Mesendoderm (in vitro differentiated cells): ENCODE measurements at regions not wholly inside any gene's neighbourhood (a gene's known extent, or its start where the extent isn't known, plus 50 kb on each side); places are given as distances from the start of the nearest gene placed in this dataset.

Source experiments
- DNase-seq: peaks from one replicate; pipeline ENCODE4 v3.0.0; 2013
- H2AK5ac ChIP-seq: 2 replicates; pipeline ENCODE4 v1.6.1; 2013; ENCODE audit warnings: low read length, inconsistent platforms
- H2BK120ac ChIP-seq: 2 replicates; pipeline ENCODE4 v1.6.1; 2013; ENCODE audit warnings: low read depth, mild to moderate bottlenecking, low read length, moderate library complexity, mixed read lengths
- H2BK15ac ChIP-seq: replicated peaks from 2 replicates; pipeline ENCODE4 v1.6.1; 2013; ENCODE audit warnings: low read depth, mild to moderate bottlenecking, moderate library complexity
- H2BK5ac ChIP-seq: 2 replicates; pipeline ENCODE4 v1.6.1; 2013; ENCODE audit warnings: low read length, inconsistent platforms
- H3K18ac ChIP-seq: 2 replicates; pipeline ENCODE4 v1.6.1; 2013; ENCODE audit warnings: mild to moderate bottlenecking, low read length, mixed read lengths
- H3K23ac ChIP-seq: one replicate; pipeline ENCODE4 v1.6.1; 2013; ENCODE audit warnings: low read length
- H3K27ac ChIP-seq: 2 replicates; pipeline ENCODE4 v1.5.1; 2013; ENCODE audit warnings: low read depth, mild to moderate bottlenecking, inconsistent platforms, low read length, moderate library complexity
- H3K27me3 ChIP-seq: 2 replicates; pipeline ENCODE4 v1.6.1; 2013; ENCODE audit warnings: low read length, control low read depth, mild to moderate bottlenecking, inconsistent platforms; ENCODE audit not compliant: insufficient read depth, poor library complexity
- H3K36me3 ChIP-seq: 2 replicates; pipeline ENCODE4 v1.6.1; 2013; ENCODE audit warnings: low read length, inconsistent platforms; ENCODE audit not compliant: control insufficient read depth, insufficient read depth
- H3K4ac ChIP-seq: one replicate; pipeline ENCODE4 v1.6.1; 2013; ENCODE audit warnings: low read depth, mild to moderate bottlenecking, low read length, moderate library complexity
- H3K4me1 ChIP-seq: 2 replicates; pipeline ENCODE4 v1.6.1; 2013; ENCODE audit warnings: low read depth, low read length, inconsistent platforms; ENCODE audit not compliant: control insufficient read depth
- H3K4me2 ChIP-seq: 2 replicates; pipeline ENCODE4 v1.6.1; 2013; ENCODE audit warnings: low read length
- H3K4me3 ChIP-seq: 2 replicates; pipeline ENCODE4 v1.5.1; 2013; ENCODE audit warnings: mild to moderate bottlenecking, low read length
- H3K56ac ChIP-seq: one replicate; pipeline ENCODE4 v1.6.1; 2013; ENCODE audit warnings: low read length
- H3K79me1 ChIP-seq: 2 replicates; pipeline ENCODE4 v1.6.1; 2013; ENCODE audit warnings: low read length, inconsistent platforms
- H3K79me2 ChIP-seq: 2 replicates; pipeline ENCODE4 v1.6.1; 2013; ENCODE audit warnings: mild to moderate bottlenecking, low read length; ENCODE audit not compliant: control insufficient read depth, insufficient read depth
- H3K9ac ChIP-seq: 2 replicates; pipeline ENCODE4 v1.6.1; 2013; ENCODE audit warnings: low read length, inconsistent platforms
- H4K5ac ChIP-seq: one replicate; pipeline ENCODE4 v1.6.1; 2013; ENCODE audit warnings: low read length
- H4K8ac ChIP-seq: one replicate; pipeline ENCODE4 v1.6.1; 2013; ENCODE audit warnings: low read depth, mild to moderate bottlenecking, control low read depth, low read length, moderate library complexity
- WGBS: extraction: QIAGEN DNeasy Blood & Tissue Kit; methylation state at CpG from one replicate; pipeline ENCODE4 v1.1.7; 2013; ENCODE audit warnings: low lambda C conversion rate, missing lambda C conversion rate; ENCODE audit not compliant: insufficient coverage; ENCODE audit errors: extremely low coverage; 5-methylcytosine and 5-hydroxymethylcytosine counted together

DNA sequence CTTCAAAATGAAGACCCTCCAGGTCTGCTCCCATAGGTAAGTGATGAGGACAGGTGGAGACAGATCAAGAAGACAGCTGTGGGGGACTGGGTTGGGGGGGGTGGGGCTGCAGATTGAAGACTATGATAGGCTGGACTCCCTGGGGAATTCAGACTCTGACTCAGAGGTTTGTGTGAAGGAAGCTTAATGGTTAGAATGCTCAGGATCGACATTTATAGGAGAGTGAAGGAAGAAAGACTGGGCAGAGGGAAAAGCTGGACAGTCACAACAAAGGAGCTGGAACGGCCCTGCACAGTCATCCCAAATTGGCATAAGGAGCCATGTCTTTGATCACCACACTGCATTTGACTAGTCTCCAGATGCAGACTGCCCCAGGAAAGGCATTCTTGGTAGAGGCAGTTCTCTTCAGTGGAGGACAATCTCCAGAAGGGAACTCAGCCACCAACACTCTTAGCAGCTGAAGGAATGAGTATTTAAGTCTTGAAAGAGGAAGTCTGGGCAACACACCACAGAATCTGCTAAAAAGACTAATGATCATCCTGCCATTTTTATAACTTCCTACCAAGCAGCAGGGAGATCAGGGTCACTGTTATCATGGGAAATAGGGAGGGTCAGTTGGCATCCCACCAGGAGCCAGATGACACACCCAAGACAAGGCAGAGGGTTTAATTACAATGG is 120.0 kb upstream of the ZC3H11B start:
- no peak overlapping the region for H3K4me2 ChIP-seq
- no peak overlapping the region for H3K4ac ChIP-seq
- H3K18ac ChIP-seq = no peak overlapping the region
- peak; percentile 8 for DNase-seq
- H2BK120ac ChIP-seq = no peak overlapping the region
- no peaks in the 10 kb centered on the region for H3K4me1 ChIP-seq
- H3K23ac ChIP-seq = peak overlapping the region; percentile 81
- no peak overlapping the region for H4K8ac ChIP-seq
- no peak overlapping the region for H3K4me3 ChIP-seq
- H3K27me3 ChIP-seq = no peaks in the 10 kb centered on the region
- no peak overlapping the region for H3K56ac ChIP-seq
- no peak overlapping the region for H2AK5ac ChIP-seq
- no peak overlapping the region for H3K27ac ChIP-seq
- no peak overlapping the region for H2BK15ac ChIP-seq
- H3K79me1 ChIP-seq = no peaks in the 10 kb centered on the region
- H3K79me2 ChIP-seq = no peaks in the 10 kb centered on the region
- H2BK5ac ChIP-seq = no peak overlapping the region
- H3K9ac ChIP-seq = no peak overlapping the region
- H4K5ac ChIP-seq = no peak overlapping the region
- no peaks in the 10 kb centered on the region for H3K36me3 ChIP-seq
- WGBS = no CpG with 5 or more reads among the region's 2 CpGs

DNA sequence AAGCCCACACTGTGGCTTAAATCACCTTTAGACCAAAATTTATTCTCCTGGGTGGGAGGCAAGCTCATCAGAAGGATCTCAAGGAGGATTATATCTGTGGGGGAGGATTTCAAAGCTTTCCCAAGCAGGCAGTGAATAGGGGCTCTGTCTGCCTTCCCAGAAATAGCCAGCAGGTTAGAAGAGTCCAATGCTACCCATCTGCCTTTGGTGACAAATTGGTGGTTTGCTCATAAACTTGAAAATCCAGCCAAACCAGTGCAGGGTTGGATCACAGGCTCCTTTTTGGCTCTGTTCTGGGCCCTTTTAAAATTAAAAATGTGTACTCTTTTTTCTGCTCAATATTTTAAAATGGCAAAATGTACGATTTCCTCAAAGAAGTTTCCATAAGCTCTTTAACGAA is 118.9 kb upstream of the ZC3H11B start:
- H4K8ac ChIP-seq = no peak overlapping the region
- H3K79me2 ChIP-seq = no peaks in the 10 kb centered on the region
- no peak overlapping the region for H3K56ac ChIP-seq
- no peak overlapping the region for H3K4me2 ChIP-seq
- H2BK120ac ChIP-seq = no peak overlapping the region
- WGBS = no CpG with 5 or more reads among the region's 2 CpGs
- H3K4me1 ChIP-seq = no peaks in the 10 kb centered on the region
- no peak overlapping the region for H3K4ac ChIP-seq
- no peak overlapping the region for H2BK5ac ChIP-seq
- no peak overlapping the region for H3K9ac ChIP-seq
- DNase-seq = no peak
- no peak overlapping the region for H2BK15ac ChIP-seq
- no peak overlapping the region for H3K4me3 ChIP-seq
- H3K27ac ChIP-seq = no peak overlapping the region
- no peak overlapping the region for H3K18ac ChIP-seq
- no peaks in the 10 kb centered on the region for H3K79me1 ChIP-seq
- no peak overlapping the region for H2AK5ac ChIP-seq
- H3K23ac ChIP-seq = no peak overlapping the region
- H4K5ac ChIP-seq = no peak overlapping the region
- no peaks in the 10 kb centered on the region for H3K27me3 ChIP-seq
- H3K36me3 ChIP-seq = no peaks in the 10 kb centered on the region

GRCh38 chr1:219726480-219727272 is 113.8 kb upstream of the ZC3H11B start:
- no peaks in the 10 kb centered on the region for H3K4me1 ChIP-seq
- no CpG with 5 or more reads among the region's 1 CpG for WGBS

DNA sequence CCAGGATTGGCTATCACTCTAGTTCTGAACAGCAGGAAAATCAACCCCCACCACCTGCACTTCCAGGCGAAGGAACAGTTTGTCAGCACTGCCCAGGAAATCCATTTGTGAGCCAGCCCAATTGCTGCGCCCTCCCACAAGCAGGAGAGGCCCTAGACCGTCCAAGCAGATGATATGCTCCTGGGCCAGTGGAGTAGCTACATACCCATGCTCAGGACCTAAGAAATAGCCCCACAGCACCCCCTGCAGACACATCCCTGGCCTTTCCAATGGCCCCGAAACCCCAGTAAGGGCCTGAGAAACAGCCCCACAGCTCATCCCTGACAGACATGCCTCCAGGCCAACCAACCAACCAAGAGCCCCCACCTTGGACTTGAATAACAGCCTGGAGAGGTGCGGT is 111.5 kb upstream of the ZC3H11B start:
- peak; percentile 10 for DNase-seq
- H2BK5ac ChIP-seq = no peak overlapping the region
- H3K4me3 ChIP-seq = no peak overlapping the region
- no peak overlapping the region for H3K4ac ChIP-seq
- no peak overlapping the region for H3K56ac ChIP-seq
- no CpG with 5 or more reads among the region's 5 CpGs for WGBS
- H2BK15ac ChIP-seq = no peak overlapping the region
- H3K36me3 ChIP-seq = no peaks in the 10 kb centered on the region
- no peak overlapping the region for H4K5ac ChIP-seq
- H3K27me3 ChIP-seq = no peaks in the 10 kb centered on the region
- H2BK120ac ChIP-seq = no peak overlapping the region
- H3K4me1 ChIP-seq = no peaks in the 10 kb centered on the region
- no peak overlapping the region for H3K23ac ChIP-seq
- H4K8ac ChIP-seq = no peak overlapping the region
- H3K79me2 ChIP-seq = no peaks in the 10 kb centered on the region
- H3K79me1 ChIP-seq = no peaks in the 10 kb centered on the region
- H3K4me2 ChIP-seq = no peak overlapping the region
- H3K27ac ChIP-seq = no peak overlapping the region
- no peak overlapping the region for H3K9ac ChIP-seq
- no peak overlapping the region for H2AK5ac ChIP-seq
- no peak overlapping the region for H3K18ac ChIP-seq

More at GRCh38 chr1:219726480-219727272, 113.8 kb upstream of the ZC3H11B start:
- no peaks in the 10 kb centered on the region for H3K79me1 ChIP-seq
- H2BK5ac ChIP-seq = no peak overlapping the region
- H3K56ac ChIP-seq = no peak overlapping the region
- H3K4me2 ChIP-seq = no peak overlapping the region
- no peak overlapping the region for H3K27ac ChIP-seq
- no peak overlapping the region for H3K4me3 ChIP-seq
- H2BK15ac ChIP-seq = no peak overlapping the region
- no peak overlapping the region for H3K23ac ChIP-seq
- H3K18ac ChIP-seq = no peak overlapping the region
- no peaks in the 10 kb centered on the region for H3K36me3 ChIP-seq
- no peaks in the 10 kb centered on the region for H3K79me2 ChIP-seq
- no peak overlapping the region for H4K5ac ChIP-seq
- no peak overlapping the region for H3K4ac ChIP-seq
- no peak overlapping the region for H2BK120ac ChIP-seq
- no peak overlapping the region for H4K8ac ChIP-seq
- no peaks in the 10 kb centered on the region for H3K27me3 ChIP-seq
- DNase-seq = no peak
- H2AK5ac ChIP-seq = no peak overlapping the region
- no peak overlapping the region for H3K9ac ChIP-seq

DNA sequence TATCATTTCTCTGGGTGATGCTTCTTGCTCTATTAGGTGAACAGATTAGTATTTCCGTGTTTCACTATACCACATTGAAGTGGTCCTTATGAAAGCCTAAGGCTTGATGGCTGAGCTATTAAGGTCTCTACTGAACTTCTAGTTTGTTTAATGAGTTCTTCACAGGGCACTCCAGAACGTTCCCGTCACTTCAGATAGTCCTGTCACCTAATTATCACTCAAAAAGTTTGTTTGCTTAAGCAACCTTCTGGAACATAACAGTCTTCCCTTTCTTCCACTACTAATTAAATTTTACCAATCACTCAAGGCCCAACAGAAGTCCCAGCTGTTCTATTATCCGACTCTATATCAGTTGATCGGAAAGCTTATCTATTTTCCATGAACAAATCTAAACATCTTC is 104.6 kb upstream of the ZC3H11B start:
- no CpG with 5 or more reads among the region's 5 CpGs for WGBS
- H3K4me1 ChIP-seq = no peaks in the 10 kb centered on the region
- H3K79me1 ChIP-seq = no peaks in the 10 kb centered on the region

More for the DNA sequence above, 104.6 kb upstream of the ZC3H11B start:
- Histone ChIP-seq H2BK15ac (no peak overlapping the region), H4K5ac (no peak overlapping the region), H2AK5ac (no peak overlapping the region), H3K4me2 (no peak overlapping the region), H3K4me3 (no peak overlapping the region), H3K9ac (no peak overlapping the region), H3K56ac (no peak overlapping the region), H3K27me3 (no peaks in the 10 kb centered on the region), H2BK120ac (no peak overlapping the region), H4K8ac (no peak overlapping the region), H3K79me2 (no peaks in the 10 kb centered on the region), H3K18ac (no peak overlapping the region), H2BK5ac (no peak overlapping the region), H3K4ac (no peak overlapping the region), H3K27ac (no peak overlapping the region), H3K36me3 (no peaks in the 10 kb centered on the region), H3K23ac (no peak overlapping the region)
- peak; percentile 8 for DNase-seq
